CD4-positive, alpha-beta T cell treated with Interferon alpha-2 for 1 hour (primary cell): ENCODE measurements at regions not wholly inside any gene's neighbourhood (a gene's known extent, or its start where the extent isn't known, plus 50 kb on each side); places are given as distances from the start of the nearest gene placed in this dataset.
"Not testable (repeated sequence)": the region's sequence is repeated elsewhere in the genome, so short reads cannot be mapped to it uniquely, and the experiment has no call there.

ENCODE experiments used
- DNase-seq, 2 donors: peaks; one replicate each; pipeline ENCODE4 v3.0.0-alpha.2; 2020 to 2022

DNA sequence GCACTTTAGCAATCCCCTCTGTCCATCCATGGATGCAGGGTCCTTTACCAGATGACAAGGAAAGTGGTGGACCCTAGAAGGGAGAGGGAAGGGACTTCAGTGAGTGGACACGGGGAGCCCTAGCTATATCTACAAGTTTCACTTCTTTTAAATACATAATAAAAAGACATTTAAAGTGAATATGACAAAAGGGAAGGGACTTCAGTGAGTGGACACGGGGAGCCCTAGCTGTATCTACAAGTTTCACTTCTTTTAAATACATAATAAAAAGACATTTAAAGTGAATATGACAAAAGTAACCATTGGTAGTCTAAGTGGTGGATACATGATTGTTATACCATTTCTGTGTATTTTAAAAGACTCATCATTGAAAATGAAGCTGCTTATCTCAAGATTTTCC, 81.9 kb upstream of the HES1 start:
- no peak for DNase-seq

DNA sequence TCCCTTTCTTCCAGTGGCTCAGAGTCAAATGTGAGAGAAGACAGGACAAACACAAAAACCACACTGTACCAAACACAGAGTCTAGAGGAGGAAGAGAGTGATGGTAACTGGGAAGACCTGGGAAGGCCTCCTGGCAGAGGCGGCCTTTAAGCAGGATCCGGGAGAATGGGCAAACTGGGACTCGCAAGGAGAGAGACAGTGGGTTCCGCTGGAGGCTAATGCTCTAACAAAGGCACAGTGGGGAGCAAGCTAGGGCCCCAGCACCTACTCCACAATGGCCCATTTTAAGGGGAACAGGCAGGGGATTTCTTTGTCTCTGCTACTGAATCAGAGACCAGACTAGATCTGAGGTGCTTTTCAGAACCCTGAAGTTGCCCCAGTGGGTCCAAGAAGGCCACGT, 81.4 kb upstream of the HES1 start:
- no peak for DNase-seq

DNA sequence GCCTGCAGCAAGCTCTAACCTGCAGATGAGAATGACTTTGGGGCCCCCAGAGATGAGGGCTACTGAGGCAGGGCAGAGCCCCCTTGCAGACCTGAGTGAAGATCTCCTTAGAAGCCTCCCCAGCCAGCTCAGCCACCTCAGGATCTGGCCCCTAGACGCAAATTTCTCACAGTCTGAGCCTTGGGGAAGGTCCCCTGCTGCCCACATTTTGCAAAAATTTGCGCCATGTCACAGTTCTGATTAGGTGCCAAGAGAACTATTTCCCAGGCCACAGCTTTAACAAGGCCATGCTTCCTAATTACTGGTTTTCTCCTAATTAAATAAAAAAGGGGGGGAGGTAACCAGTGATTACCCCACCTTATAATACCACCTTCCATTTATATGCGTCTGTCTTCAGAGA, 81.0 kb upstream of the HES1 start:
- no peak for DNase-seq

DNA sequence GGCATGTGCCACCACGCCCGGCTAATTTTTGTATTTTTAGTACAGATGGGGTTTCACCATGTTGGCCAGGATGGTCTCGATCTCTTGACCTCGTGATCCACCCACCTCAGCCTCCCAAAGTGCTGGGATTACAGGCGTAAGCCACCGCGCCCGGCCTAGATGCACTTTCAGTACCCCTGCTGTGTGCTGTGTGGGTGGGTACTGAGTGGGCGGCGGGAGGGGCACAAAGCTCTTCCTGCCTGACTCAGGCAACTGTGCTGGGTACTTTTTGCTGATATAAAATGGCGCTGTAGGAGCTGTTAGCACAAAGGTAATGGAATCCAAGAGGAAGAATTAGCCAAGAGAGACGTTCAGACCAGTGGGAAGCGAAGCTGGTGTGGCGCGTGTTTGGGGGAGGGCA, 79.6 kb upstream of the HES1 start:
- not testable (repeated sequence) for DNase-seq

DNA sequence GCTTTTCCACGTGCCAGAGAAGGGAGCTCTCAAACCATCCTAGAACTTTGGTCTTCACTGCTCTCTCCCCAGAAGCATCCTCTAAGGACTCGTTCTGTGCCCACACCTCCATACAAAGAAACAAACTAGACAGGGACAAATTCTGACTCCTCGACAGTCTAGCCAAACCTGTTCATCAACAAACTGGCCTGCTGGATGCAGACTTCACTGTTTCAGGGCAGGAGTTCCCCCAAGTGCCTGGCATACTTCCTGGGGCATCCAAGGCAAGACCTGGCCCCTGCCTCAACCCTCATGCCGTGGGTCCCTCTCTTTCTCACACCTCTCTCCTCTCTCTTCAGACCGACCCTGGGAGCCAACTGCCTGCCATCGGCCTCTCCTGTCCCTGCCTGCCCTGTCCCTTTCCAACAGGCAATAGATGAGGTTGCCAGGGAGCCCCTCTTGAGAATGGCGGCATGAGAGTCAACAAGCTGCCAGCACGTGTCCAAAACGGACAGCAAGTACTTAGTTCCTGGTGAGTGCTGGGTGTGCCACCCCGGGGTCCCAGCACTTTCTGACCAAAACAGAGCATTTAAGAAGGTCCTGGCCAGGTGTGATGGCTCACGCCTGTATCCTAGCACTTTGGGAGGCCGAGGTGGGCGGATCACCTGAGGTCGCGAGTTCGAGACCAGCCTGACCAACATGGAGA, 79.1 kb upstream of the HES1 start:
- DNase-seq, result no peak

DNA sequence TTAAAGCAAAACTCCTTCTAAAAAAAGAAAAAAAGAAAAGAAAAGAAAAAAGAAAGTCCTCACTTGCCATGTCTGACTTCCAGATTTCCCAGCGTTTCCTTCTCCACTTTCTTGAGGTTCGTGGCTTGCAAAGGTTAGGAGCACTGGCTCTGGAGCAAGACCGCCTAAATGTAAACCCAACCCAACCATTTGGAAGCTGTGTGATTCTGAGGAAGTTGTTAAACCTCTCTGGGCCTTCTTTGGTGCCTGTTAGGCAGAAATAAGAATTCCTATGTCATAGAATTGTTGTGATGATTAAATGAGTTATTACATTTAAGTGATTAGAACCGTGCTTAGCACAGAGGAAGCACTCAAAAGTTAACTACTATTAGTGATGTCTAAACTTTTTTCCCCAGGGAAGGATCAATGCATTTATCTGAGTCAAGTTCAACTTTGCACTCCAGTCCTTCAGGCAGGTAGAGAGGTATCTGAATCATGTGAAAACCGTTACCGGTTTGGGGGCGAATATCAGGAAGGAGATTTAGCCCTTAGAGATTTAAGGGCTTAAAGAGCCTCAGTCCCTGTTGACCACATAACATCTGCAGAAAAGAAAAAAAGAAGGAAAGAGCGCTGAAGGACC, 78.3 kb upstream of the HES1 start:
- no peak for DNase-seq

DNA sequence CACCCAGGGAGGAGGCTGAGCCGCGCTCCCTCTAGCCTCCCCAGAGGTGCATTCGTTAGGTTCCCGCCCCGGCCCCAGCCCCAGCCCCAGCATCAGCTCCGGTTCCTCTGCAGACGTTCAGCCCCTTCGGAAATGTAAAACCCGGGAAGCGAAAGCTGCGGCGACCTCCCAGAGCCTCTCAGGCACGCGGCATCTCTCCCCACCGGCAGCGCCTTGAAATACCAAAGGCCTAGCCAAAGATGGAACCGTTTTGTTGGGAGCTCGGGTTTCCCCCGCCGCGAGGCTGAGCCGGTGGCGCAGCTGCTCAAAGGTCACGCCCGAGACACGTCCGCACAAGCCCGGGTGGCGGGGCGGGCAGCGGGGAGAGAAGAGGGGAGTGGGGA, 77.8 kb upstream of the HES1 start:
- DNase-seq, result peak; percentile 4 to 26

DNA sequence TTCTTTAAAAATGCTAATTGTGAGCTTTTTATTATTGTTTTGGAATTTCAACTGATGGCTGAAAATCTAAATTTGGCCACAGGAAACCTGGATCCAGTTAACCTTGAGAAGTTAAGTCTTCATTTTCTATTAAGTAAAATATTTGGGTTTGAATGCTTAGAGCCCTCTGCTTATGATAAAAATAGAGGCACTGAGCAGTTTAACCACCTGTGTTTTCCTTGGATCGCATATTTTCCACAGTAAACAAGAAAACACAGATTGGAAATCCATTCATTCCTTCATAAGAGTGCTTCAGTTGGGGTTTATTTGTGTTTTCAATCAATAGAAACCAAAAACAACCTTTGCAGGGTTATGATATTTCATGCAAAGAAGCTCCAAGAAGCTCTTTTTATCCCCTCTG, 77.2 kb upstream of the HES1 start:
- no peak for DNase-seq

DNA sequence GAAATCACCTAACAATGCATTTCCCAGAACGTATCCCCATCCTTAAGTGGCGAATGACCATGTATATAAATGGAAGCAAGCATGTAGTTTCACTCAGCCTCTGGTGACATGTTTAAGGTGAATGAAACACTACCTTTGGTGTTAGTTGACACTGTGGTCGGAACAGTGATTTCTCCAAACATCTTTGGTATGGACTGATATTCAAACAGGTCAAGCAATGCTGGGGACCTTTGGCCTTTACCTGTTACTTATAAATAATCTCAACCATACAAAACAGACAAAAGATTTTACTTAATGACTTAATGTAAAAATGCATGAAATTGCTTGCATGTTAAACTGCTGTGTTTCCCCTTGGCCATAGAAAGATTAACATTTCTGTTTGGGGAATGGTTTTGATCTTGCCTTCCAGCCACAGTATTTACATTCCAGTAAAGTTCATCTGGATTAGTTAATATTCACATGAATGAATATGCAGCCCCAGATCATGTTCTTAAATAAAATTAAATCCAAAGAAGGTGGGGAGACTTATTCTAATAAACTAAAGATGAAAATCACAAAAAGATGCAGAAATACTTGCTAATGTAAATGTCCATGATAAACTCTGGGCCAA, 74.4 kb upstream of the HES1 start:
- DNase-seq, result no peak

DNA sequence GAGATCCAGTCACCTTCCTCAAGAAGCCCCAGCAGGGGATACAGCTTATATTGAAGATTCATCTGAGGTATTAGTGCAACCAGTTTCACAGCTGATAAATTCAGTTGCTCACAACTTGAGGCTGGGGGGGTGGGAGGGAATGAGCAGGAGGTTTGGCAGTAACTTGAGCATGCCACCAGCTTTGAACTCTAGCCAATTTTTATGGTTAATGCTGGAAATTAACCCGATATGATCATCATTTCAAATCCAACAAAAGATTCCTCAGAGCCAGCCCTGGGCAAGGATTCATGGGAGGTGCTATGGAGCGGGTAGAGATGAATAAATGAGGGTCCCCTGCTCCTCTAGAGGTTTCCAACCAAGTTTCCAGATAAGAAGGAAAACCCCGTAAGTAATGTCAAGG, 73.1 kb upstream of the HES1 start:
- DNase-seq, result no peak

DNA sequence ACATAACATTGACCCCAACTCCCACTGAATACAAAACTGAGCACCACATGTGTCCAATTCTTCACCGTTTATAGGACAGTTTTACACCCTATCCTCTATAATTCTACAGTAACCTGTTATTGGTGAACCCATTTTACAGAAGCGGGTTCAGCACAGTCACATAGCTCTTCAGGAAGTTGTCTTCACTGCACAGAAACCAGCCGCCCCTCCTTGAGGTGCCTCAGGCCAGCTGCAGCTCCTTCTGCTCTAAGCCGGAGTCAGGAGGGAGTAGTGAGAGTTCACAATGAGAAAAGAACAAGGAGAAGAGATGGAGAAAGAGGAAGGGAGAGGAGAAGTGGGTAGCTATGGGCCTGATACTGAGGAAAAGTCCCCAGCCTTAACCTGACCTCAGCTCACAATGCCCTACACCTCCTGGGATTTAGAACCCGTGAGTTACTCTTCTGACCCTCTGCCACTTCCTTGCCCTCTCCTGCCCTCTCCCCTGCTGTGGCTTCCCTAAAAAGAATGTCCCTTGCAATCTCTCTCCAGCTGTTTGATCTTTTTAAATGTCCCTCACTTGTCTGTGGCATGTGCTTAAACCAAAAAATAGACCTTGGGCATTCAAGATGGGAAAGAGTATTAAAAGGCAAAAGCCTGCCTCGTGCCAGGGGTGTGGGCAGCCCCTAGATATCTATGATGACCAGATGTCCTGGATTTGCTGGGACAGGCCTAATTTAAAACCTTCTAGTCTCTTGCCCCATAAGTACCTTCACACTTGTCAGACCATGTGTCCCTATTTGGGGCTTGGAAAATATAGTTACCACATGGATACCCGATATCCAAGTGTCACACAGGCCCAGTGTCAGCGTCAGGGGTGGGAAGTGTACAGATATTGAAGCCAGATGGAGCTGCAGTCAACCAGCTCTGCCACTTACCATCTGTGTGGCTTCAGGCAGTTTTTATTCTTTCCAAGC, 71.3 kb upstream of the HES1 start:
- DNase-seq, result no peak

DNA sequence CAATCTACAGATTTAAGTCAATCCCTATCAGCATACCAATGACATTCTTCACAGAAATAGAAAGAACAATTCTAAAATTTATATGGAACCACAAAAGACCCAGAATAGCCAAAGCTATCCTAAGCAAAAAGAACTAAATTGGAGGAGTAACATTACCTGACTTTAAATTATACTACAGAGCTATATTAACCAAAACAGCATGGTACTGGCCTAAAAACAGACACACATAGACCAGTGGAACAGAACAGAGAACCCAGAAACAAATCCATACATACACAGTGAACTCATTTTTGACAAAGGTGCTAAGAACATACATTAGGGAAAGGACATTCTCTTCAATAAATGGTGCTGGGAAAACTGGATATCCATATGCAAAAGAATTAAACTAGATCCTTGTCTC, 68.6 kb upstream of the HES1 start:
- DNase-seq, result not testable (repeated sequence)

DNA sequence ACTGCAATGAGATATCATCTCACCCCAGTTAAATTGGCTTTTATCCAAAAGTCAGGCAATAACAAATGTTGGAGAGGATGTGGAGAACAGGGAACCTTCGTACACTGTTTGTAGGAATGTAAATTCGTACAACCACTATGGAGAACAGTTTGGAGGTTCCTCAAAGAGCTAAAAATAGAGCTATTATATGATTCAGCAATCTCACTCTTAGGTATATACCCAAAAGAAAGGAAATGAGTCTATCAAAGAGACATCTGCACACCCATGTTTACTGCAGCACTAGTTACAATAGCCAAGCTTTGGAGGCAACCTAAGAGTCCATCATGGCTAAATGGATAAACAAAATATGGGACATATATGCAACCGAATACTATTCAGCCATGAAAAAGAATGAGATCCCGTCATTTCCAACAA, 68.0 kb upstream of the HES1 start:
- DNase-seq, result no peak

DNA sequence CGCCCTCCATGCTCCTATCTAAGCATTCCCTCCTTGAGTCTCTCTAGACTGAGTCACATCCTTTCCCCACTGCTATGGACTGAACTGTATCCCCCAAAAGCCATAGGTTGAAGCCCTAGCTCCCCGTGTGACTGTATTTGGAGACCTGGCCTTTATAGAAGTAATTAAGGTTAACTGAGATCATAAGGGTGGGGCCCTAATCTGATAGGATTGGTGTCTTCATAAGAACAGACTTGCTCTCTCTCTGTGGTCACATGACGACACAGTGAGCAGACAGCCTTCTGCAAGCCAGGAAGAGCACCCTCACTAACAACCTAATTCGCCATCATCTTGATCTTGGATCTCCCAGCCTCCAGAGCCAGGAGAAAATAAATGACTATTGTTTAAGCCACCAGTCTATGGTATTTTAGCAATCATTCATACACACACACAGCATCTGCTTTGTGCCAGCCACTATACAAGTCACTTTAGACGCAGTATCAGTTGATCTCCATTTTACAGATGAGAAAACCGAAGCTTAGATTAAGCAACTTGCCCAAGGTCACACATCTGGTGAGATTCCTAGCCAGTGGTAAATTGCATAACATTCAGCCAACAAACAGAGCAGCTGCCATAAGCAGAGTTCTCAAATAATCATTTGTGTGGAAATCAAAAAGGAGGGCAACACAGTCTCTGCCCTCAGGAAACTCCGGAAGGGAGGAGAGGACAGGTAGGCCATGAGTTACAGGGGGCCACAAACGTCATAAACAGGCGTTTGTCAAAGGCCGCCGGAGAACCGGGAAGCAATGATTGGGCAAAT, 66.3 kb upstream of the HES1 start:
- no peak for DNase-seq

DNA sequence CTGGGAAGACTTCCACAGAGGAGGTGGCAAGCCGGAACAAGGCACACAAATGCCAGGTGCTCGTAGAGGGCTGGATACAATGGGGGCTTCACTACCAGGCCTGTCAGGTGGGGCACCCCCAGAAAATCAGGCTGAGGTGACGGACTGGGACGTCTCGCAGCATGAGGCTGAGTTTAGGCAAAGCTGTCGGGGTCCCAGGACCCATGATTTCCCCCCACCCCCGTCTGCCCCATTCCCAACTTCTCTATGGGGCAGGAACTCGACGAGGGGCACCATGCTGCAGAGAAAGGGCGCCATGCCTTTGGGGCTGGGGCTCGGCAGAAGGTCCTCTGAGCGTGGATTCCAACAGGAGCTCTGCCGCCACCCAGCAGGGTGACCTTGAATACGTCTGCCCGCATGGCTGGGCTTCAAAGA, 65.7 kb upstream of the HES1 start:
- no peak for DNase-seq

DNA sequence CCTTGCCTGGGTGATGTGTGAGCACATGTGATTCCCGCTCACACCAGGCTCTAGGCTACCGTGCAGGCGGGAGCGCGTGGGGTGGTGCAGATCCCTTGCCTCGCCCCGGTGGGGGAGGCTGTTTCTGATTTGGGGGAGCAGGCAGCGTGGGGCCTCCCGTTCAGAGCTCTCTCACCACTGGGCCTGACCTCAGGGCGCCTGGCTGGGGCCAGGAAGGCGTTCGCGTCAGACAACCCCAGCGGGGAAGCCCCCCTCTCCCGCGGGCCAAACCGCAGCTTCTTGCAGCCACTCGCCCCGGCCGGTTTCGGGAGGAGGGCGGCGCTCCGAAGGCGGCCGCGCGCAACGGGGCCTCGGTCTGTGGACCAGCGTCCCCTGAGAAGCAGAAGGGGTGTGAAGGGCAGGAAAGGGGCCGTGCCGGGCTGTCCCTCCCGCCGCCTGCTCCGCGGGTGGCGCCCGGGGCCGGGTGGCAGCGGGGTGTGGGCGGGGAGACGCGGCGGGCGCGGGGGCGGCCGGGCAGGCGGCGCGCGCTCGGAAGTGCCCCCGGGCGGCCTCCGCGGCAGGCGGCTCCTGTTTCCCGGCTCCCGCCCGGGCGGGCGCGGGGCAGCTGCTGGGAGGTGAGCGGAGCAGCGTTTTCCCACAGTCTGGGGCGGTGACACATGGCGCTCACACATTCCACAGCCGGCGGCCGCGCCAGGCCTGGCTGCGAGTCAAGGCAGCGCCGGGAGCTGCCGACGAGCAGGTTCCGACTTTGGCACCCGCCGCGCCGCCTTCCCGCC, 65.1 kb upstream of the HES1 start:
- peak; percentile 55 to 82 for DNase-seq

DNA sequence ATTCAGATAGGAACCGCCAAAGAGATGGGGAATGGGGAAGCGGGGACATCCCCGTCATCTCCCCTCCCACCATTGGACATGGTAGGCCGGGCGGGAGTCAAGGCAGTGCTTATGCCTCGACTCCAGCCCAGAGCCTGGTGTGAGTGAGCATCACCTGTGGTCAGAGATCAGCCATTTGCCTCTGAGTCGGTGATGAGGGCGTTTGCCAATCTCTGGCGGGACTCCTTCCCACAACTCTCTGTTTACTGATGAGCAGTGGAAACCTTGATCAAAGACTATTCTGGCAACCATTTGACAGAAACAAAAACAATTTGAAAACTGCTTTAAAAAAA, 63.9 kb upstream of the HES1 start:
- no peak for DNase-seq

DNA sequence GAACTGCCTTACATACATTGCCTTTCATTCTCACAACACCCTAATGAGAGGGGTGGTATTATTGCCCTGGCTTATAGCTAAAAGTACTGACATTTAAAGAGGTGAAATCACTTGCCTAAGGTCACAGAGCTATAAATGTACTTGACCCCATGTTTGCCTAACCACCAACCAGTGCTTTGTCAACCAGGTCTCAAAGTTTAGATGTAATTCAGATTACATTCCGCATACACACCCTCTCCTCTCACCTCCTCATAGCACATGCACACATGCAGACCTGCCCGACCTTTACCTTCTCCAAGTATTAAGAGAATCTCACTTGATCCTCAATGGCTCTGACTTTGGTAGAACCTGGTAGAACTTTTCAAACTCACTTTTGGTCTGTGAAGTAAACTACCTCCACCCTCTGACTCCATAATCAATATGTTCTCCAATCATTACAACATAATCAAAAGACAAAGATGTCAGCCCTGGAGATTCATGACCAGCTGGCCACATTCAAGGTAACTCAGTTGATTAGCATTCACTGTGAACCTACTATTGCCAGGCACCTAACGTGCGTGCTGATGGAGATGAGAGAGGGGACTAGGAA, 63.2 kb upstream of the HES1 start:
- DNase-seq, result no peak

DNA sequence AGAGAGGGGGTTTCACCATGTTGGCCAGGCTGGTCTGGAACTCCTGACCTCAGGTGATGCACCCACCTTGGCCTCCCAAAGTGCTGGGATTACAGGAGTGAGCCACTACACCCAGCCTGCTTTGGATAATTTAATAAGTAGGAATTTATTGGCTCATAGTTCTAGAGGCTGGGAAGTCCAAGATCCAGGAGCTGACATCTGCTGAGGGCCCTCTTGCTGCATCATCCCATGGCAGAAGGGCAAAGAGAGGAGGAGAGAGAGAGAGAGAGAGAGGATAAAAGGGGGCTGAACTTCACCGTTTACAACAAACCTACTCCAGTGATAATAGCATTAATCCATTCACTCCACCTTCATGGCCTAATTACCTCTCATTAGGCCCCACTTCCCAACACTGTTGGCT, 62.0 kb upstream of the HES1 start:
- DNase-seq, result no peak

DNA sequence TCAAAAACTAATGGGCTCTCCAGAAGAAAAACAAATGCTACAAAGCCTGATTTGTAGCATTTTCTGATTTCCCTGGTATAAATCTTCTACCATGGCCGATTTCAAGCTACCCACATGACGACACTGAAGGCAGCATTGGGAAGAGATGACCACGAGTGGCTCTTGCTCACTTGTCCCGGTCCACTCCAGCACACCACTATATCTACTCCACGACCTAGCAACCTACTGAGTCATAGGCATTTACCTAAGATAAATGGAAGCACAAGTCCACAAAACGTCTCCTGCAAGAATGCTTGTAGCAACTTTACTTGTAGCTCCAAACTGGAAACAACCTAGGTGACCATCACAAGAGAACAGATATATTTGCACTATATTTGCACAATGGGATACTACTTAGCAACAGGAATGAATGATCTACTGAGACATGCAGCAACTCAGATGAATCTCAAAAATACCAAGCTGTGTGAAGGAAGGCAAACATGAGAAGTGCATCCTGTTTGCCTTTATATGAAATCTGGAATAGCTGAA, 60.8 kb upstream of the HES1 start:
- no peak for DNase-seq

DNA sequence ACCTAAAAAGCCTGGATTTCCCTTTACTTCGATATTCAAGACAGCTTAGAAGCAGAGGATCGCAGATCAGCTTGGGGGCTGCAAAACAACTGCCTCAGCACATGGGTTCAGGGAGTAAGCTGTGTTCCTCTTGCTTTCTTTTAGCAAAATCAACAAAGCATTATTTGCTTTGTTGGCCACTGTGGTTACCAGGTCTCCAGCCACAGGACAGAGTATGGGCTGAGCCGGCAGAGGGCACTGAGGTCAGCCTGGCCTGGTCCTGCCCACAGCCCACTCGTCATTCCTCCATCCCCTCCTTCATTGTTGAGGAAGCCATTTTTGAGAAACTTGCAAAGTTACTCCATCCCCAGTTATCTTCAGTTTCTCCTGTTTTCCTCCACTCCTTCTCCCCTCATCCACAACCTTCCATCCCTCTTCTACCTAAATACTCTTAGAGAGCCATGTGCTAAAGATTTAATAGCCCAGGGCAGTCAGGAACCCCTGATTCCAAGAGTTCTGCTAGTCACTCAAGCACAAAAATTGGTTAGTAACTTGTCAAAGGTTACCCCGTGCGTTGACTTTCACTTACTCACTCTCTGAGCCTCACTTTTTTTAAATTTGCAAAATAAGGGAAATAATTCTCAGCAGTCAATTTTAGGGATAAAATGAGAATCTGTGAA, 60.0 kb upstream of the HES1 start:
- DNase-seq, result no peak
